Kidney epithelial cell (primary cell): ENCODE measurements at regions not wholly inside any gene's neighbourhood (a gene's known extent, or its start where the extent isn't known, plus 50 kb on each side); places are given as distances from the start of the nearest gene placed in this dataset.
"Not testable (repeated sequence)": the region's sequence is repeated elsewhere in the genome, so short reads cannot be mapped to it uniquely, and the experiment has no call there.

ENCODE experiments used
- DNase-seq: peaks from one replicate; pipeline ENCODE4 v3.0.0-alpha.2; 2010; ENCODE audit warnings: low read depth
- H3K27me3 ChIP-seq: 2 replicates; pipeline ENCODE4 v1.6.0; 2011; ENCODE audit warnings: low read length; ENCODE audit not compliant: control insufficient read depth, insufficient read depth
- H3K36me3 ChIP-seq: 2 replicates; pipeline ENCODE4 v1.5.1; 2011; ENCODE audit warnings: low read length; ENCODE audit not compliant: control insufficient read depth, insufficient read depth
- H3K4me3 ChIP-seq: 2 replicates; pipeline ENCODE4 v1.5.1; 2011; ENCODE audit warnings: low read depth, mild to moderate bottlenecking, control low read depth, low read length
- TF ChIP-seq, protein P1 (sequence below): IDR thresholded peaks from 2 replicates; pipeline ENCODE4 v1.5.1; 2011; ENCODE audit warnings: mild to moderate bottlenecking, moderate library complexity, low read length, control low read depth, inconsistent platforms; ENCODE audit not compliant: insufficient read depth, poor library complexity, severe bottlenecking

DNA sequence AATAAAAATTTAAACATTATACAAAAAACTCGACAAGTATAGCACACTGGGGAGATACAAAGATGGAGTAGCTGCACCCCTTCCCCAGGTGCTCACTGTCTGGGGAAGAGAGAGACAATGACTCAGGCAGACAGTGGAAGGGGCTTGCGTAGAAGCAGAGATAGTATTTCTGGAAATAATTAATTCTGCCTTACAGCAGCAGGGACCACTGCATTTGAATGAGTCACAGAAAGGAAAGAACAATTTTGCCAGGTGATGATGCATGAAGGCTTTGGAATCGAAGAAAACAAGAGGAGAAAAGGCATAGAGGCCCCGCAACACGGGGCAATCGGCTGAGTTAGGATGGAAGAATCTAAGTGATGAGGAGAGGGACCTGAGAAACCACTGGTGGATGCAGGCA, 447.4 kb downstream of the EFNB2 start:
- peak; percentile 85 for DNase-seq
- Histone ChIP-seq H3K27me3 (no peaks in the 10 kb centered on the region), H3K36me3 (no peaks in the 10 kb centered on the region), H3K4me3 (no peak overlapping the region)
- TF ChIP-seq, protein P1, sequence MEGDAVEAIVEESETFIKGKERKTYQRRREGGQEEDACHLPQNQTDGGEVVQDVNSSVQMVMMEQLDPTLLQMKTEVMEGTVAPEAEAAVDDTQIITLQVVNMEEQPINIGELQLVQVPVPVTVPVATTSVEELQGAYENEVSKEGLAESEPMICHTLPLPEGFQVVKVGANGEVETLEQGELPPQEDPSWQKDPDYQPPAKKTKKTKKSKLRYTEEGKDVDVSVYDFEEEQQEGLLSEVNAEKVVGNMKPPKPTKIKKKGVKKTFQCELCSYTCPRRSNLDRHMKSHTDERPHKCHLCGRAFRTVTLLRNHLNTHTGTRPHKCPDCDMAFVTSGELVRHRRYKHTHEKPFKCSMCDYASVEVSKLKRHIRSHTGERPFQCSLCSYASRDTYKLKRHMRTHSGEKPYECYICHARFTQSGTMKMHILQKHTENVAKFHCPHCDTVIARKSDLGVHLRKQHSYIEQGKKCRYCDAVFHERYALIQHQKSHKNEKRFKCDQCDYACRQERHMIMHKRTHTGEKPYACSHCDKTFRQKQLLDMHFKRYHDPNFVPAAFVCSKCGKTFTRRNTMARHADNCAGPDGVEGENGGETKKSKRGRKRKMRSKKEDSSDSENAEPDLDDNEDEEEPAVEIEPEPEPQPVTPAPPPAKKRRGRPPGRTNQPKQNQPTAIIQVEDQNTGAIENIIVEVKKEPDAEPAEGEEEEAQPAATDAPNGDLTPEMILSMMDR = no peak

DNA sequence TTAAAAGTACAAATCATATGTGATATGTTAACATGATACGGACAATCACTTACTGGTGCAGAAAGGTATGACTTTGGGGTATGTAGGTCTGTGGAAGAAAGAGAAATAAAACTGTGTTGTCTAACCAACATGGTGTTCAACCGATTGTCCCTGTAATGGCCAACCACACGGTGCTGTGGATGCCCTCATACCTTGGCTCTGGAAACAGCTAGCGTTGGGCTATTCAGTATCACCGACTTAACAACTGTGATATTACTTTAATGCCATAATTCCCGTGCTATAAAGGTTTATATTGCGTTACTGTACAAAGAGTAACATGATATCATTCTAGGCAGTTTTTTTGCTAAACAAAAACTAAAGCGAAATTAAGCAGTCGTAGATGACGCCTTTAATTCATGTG, 448.3 kb downstream of the EFNB2 start:
- TF ChIP-seq, protein P1 = no peak
- no peaks in the 10 kb centered on the region for H3K27me3 ChIP-seq
- no peaks in the 10 kb centered on the region for H3K36me3 ChIP-seq
- no peak overlapping the region for H3K4me3 ChIP-seq
- no peak for DNase-seq

DNA sequence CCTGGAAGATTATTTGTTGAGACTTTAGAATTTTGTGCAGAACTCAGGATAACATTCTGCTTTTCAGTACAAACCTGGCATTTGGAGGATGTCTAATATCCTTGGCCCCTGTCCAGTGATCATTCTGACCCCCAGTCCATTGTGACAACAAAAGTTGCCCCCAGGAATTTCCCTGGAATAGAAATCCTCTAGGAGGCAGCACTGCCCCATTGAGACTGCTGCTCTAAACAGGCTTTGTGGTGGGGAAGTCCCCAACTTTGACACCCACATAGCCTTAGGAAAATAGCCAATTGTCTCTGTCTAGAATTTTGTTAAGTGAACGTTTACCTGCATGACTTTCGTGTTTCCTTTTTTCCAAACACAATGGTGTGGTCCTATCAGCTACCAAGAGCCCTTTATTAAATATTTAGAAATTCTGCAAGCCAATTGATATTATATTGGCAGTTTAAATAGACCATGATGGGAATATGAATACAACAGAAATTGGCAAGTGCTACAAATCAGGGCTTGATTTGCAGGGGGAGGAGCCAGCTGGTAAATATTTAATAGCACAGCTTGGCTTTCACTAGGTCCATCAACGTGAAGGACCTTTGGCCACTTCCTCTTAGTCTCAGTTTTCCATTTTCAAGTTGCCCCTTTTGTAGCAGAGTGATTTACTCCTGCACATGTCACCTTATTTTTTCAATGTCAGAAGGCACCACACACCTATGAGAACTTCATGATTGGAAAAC, 451.7 kb downstream of the EFNB2 start:
- H3K27me3 ChIP-seq = no peaks in the 10 kb centered on the region
- H3K4me3 ChIP-seq = no peak overlapping the region
- TF ChIP-seq, protein P1 = peak; percentile 74
- no peak for DNase-seq
- no peaks in the 10 kb centered on the region for H3K36me3 ChIP-seq

DNA sequence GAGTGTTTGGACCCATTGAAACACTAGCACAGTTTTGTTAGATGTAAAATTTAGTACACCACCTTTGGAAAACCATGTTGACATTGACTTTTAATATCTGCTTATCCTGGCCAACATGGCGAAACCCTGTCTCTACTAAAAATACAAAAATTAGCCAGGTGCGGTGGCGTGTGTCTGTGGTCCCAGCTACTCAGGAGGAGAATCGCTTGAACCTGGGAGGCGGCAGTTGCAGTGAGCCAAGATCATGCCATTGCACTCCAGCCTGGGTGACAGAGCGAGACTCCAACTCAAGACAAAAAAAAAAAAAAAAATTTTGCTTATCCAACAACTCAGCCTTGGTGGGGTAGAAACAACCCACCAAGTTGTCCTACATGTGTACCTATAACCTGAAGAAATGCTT, 454.2 kb downstream of the EFNB2 start:
- DNase-seq, H3K27me3 ChIP-seq, H3K36me3 ChIP-seq, H3K4me3 ChIP-seq: not testable (repeated sequence)

DNA sequence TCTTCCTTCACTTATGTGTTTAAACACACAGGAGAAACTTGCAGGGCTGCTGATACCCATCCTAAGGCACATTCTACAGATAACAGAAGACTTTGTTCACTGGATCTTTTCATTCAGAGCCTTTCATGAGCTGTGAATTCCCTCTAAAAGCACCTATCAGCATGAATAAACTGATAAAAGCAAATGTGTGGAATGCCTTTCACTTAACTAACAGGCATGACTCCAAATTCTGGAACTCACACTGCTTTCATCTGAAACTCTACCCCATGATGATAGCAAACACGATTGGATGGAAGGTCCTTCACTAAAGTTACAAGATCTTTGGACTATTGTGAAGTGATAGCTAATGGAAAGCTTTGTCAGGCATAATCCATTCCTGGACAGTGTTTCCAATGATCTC, 457.3 kb downstream of the EFNB2 start:
- no peaks in the 10 kb centered on the region for H3K36me3 ChIP-seq
- H3K27me3 ChIP-seq = no peaks in the 10 kb centered on the region
- no peak overlapping the region for H3K4me3 ChIP-seq
- TF ChIP-seq, protein P1 = no peak
- no peak for DNase-seq

DNA sequence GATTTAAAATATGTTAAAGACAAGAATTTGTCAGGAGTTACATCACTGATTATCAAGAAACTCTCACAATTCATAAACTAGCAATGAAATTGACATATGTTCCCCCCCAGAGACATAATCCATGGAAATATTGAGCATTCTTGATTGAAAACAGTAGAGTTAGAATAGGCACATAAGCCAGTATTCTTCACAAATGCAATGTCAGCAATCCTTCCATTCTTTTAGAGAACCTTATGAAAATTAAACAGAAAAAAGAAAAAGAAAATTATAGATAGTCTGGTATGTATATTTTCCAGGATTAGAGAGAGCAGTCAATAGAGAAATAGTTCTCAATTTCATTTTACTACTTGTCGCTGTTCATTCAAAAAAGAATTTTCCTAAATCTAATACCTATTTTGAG, 458.4 kb downstream of the EFNB2 start:
- TF ChIP-seq, protein P1 = no peak
- DNase-seq = no peak
- Histone ChIP-seq H3K4me3 (no peak overlapping the region), H3K36me3 (no peaks in the 10 kb centered on the region), H3K27me3 (no peaks in the 10 kb centered on the region)
